HEK293T (cell line): ENCODE measurements at regions not wholly inside any gene's neighbourhood (a gene's known extent, or its start where the extent isn't known, plus 50 kb on each side); places are given as distances from the start of the nearest gene placed in this dataset.
"Not testable (repeated sequence)": the region's sequence is repeated elsewhere in the genome, so short reads cannot be mapped to it uniquely, and the experiment has no call there.

Source experiments
- CTCF ChIA-PET: fragments of 350-600 bp; formaldehyde crosslinking; extraction: SDS; loops from one replicate; lab custom pipeline; 2021; ENCODE audit warnings: antibody characterized with exemption, inconsistent platforms; lab: Yijun Ruan, JAX
- POLR2A ChIA-PET: fragments of 350-600 bp; formaldehyde crosslinking; extraction: SDS; loops from one replicate; lab custom pipeline; 2020; ENCODE audit warnings: antibody characterized with exemption, inconsistent platforms; lab: Yijun Ruan, JAX
- DNase-seq: peaks from one replicate; pipeline ENCODE4 v3.0.0; 2012; ENCODE audit warnings: mixed read lengths; ENCODE audit errors: extremely low spot score
- ARNT ChIP-seq: fragments of 450-650 bp; IDR thresholded peaks from 2 replicates; pipeline ENCODE4 v1.6.1; 2017; ENCODE audit warnings: mild to moderate bottlenecking
- BHLHE40 ChIP-seq: fragments of 450-650 bp; IDR thresholded peaks from 2 replicates; pipeline ENCODE4 v1.6.1; 2016; ENCODE audit warnings: mild to moderate bottlenecking, moderate library complexity, borderline replicate concordance
- CTBP1 ChIP-seq: fragments of 450-650 bp; IDR thresholded peaks from 2 replicates; pipeline ENCODE4 v1.6.1; 2016; ENCODE audit warnings: borderline replicate concordance
- ELF4 ChIP-seq: fragments of 450-650 bp; IDR thresholded peaks from 2 replicates; pipeline ENCODE4 v1.6.1; 2017; ENCODE audit warnings: antibody characterized with exemption
- FOXA1 ChIP-seq: fragments of 450-650 bp; IDR thresholded peaks from 2 replicates; pipeline ENCODE4 v1.6.1; 2016; ENCODE audit warnings: mild to moderate bottlenecking
- FOXK2 ChIP-seq: fragments of 450-650 bp; IDR thresholded peaks from 2 replicates; pipeline ENCODE4 v1.6.1; 2016; ENCODE audit warnings: mild to moderate bottlenecking
- FOXM1 ChIP-seq: fragments of 450-650 bp; IDR thresholded peaks from 2 replicates; pipeline ENCODE4 v1.6.1; 2017; ENCODE audit warnings: mild to moderate bottlenecking, borderline replicate concordance
- HDGF ChIP-seq: fragments of 450-650 bp; IDR thresholded peaks from 2 replicates; pipeline ENCODE4 v1.6.1; 2017; ENCODE audit warnings: antibody characterized with exemption, borderline replicate concordance
- L3MBTL2 ChIP-seq: fragments of 450-650 bp; conservative IDR thresholded peaks from 2 replicates; pipeline ENCODE4 v1.6.1; 2016; ENCODE audit warnings: mild to moderate bottlenecking
- LEF1 ChIP-seq: fragments of 450-650 bp; IDR thresholded peaks from 2 replicates; pipeline ENCODE4 v1.6.1; 2017; ENCODE audit warnings: mild to moderate bottlenecking, borderline replicate concordance
- NFRKB ChIP-seq: fragments of 450-650 bp; IDR thresholded peaks from 2 replicates; pipeline ENCODE4 v1.6.1; 2016; ENCODE audit warnings: mild to moderate bottlenecking, moderate library complexity
- PKNOX1 ChIP-seq: fragments of 450-650 bp; IDR thresholded peaks from 2 replicates; pipeline ENCODE4 v1.6.1; 2016
- SP1 ChIP-seq: fragments of 450-650 bp; IDR thresholded peaks from 2 replicates; pipeline ENCODE4 v1.6.1; 2017
- SUZ12 ChIP-seq: fragments of 450-650 bp; IDR thresholded peaks from 2 replicates; pipeline ENCODE4 v1.6.1; 2016; ENCODE audit warnings: mild to moderate bottlenecking
- TARDBP ChIP-seq: fragments of 450-650 bp; IDR thresholded peaks from 2 replicates; pipeline ENCODE4 v1.6.1; 2016
- ZNF384 ChIP-seq: fragments of 450-650 bp; IDR thresholded peaks from 2 replicates; pipeline ENCODE4 v1.6.1; 2016

- TF ChIP-seq NFRKB, result no peak
- TF ChIP-seq BHLHE40, result no peak
- no peak for TF ChIP-seq FOXA1
- TF ChIP-seq FOXK2, result no peak
- no peak for TF ChIP-seq SP1
- TF ChIP-seq ELF4, result no peak
- TF ChIP-seq L3MBTL2, result no peak
- no peak for TF ChIP-seq ZNF384
- no peak for TF ChIP-seq LEF1
- TF ChIP-seq SUZ12, result no peak
- TF ChIP-seq TARDBP, result no peak
- TF ChIP-seq CTBP1, result no peak
- ChIA-PET CTCF (no interaction called here), POLR2A (no interaction called here)
- no peak for DNase-seq
Observed at GRCh38 chr4:96390404-96390803, 550.5 kb downstream of the PDHA2 start.

GRCh38 chr4:96395747-96396146 is 555.9 kb downstream of the PDHA2 start:
- POLR2A ChIA-PET, result no interaction called here
- CTCF ChIA-PET, result no interaction called here
- TF ChIP-seq NFRKB, result no peak
- TF ChIP-seq ARNT, result no peak
- no peak for TF ChIP-seq CTBP1
- no peak for TF ChIP-seq TARDBP
- no peak for TF ChIP-seq ZNF384
- no peak for TF ChIP-seq BHLHE40
- no peak for TF ChIP-seq L3MBTL2
- no peak for TF ChIP-seq LEF1
- TF ChIP-seq SP1, result no peak
- TF ChIP-seq ELF4, result no peak
- TF ChIP-seq PKNOX1, result no peak
- TF ChIP-seq SUZ12, result no peak
- no peak for TF ChIP-seq FOXK2
- no peak for TF ChIP-seq HDGF
- no peak for TF ChIP-seq FOXA1
- no peak for TF ChIP-seq FOXM1
- DNase-seq, result no peak

- TF ChIP-seq LEF1 (no peak), ZNF384 (no peak), ELF4 (no peak), ARNT (no peak), HDGF (no peak), L3MBTL2 (no peak)
- ChIA-PET POLR2A (no interaction called here), CTCF (interaction anchor here (1.0 kb wide), 1 partner anchor 372 kb away, joined by 3 read pairs; no protein-coding TSS in a partner anchor)
- no peak for DNase-seq
Observed at GRCh38 chr4:96406742-96407141, 566.8 kb downstream of the PDHA2 start.

GRCh38 chr4:96407225-96407624 is 567.3 kb downstream of the PDHA2 start:
- ChIA-PET POLR2A (no interaction called here), CTCF (interaction anchor here (1.0 kb wide), 1 partner anchor 372 kb away, joined by 3 read pairs; no protein-coding TSS in a partner anchor)
- TF ChIP-seq SP1, result no peak
- no peak for TF ChIP-seq LEF1
- no peak for TF ChIP-seq FOXM1
- TF ChIP-seq CTBP1, result no peak
- no peak for TF ChIP-seq L3MBTL2
- no peak for TF ChIP-seq PKNOX1
- TF ChIP-seq FOXK2, result no peak
- no peak for TF ChIP-seq ARNT
- TF ChIP-seq NFRKB, result no peak
- TF ChIP-seq SUZ12, result no peak
- TF ChIP-seq FOXA1, result no peak
- TF ChIP-seq TARDBP, result no peak
- no peak for TF ChIP-seq BHLHE40
- TF ChIP-seq ELF4, result no peak

GRCh38 chr4:96407738-96408463 is 568.0 kb downstream of the PDHA2 start:
- POLR2A ChIA-PET, result no interaction called here

More at GRCh38 chr4:96407225-96407624, 567.3 kb downstream of the PDHA2 start:
- DNase-seq, result no peak

GRCh38 chr4:96414853-96415252 is 575.0 kb downstream of the PDHA2 start:
- CTCF ChIA-PET, DNase-seq, POLR2A ChIA-PET: not testable (repeated sequence)

More at GRCh38 chr4:96407738-96408463, 568.0 kb downstream of the PDHA2 start:
- peak; percentile 12 for DNase-seq
- TF ChIP-seq ZNF384, result no peak
- TF ChIP-seq CTBP1, result no peak
- TF ChIP-seq FOXK2, result no peak
- CTCF ChIA-PET, result interaction anchor here (0.6 to 1.0 kb wide), 2 partner anchors 373 to 1013 kb away, joined by 3 to 5 read pairs; no protein-coding TSS in a partner anchor

GRCh38 chr4:96429657-96430056 is 589.8 kb downstream of the PDHA2 start:
- CTCF ChIA-PET, result interaction anchor here (1.0 kb wide), 1 partner anchor 40 kb away, joined by 3 read pairs; no protein-coding TSS in a partner anchor
- POLR2A ChIA-PET, result no interaction called here
- TF ChIP-seq ZNF384 (no peak), FOXM1 (no peak), CTBP1 (no peak), LEF1 (no peak), SUZ12 (no peak), ARNT (no peak), L3MBTL2 (no peak), NFRKB (no peak), ELF4 (no peak), HDGF (no peak), FOXA1 (no peak), PKNOX1 (no peak), FOXK2 (no peak), BHLHE40 (no peak), TARDBP (no peak)
- no peak for DNase-seq
